C4-2B (cell line): ENCODE measurements at regions not wholly inside any gene's neighbourhood (a gene's known extent, or its start where the extent isn't known, plus 50 kb on each side); places are given as distances from the start of the nearest gene placed in this dataset.
"Not testable (repeated sequence)": the region's sequence is repeated elsewhere in the genome, so short reads cannot be mapped to it uniquely, and the experiment has no call there.

Source experiments
- ZFX ChIP-seq: fragments of 450-650 bp; IDR thresholded peaks from 2 replicates; pipeline ENCODE4 v1.6.1; 2017
- TF ChIP-seq, protein P1 (sequence below): fragments of 450-650 bp; conservative IDR thresholded peaks from 2 replicates; pipeline ENCODE4 v1.5.1; 2017; ENCODE audit warnings: mild to moderate bottlenecking

GRCh38 chr1:104337927-104338326 is 588.2 kb downstream of the AMY1C start:
- TF ChIP-seq, protein P1, sequence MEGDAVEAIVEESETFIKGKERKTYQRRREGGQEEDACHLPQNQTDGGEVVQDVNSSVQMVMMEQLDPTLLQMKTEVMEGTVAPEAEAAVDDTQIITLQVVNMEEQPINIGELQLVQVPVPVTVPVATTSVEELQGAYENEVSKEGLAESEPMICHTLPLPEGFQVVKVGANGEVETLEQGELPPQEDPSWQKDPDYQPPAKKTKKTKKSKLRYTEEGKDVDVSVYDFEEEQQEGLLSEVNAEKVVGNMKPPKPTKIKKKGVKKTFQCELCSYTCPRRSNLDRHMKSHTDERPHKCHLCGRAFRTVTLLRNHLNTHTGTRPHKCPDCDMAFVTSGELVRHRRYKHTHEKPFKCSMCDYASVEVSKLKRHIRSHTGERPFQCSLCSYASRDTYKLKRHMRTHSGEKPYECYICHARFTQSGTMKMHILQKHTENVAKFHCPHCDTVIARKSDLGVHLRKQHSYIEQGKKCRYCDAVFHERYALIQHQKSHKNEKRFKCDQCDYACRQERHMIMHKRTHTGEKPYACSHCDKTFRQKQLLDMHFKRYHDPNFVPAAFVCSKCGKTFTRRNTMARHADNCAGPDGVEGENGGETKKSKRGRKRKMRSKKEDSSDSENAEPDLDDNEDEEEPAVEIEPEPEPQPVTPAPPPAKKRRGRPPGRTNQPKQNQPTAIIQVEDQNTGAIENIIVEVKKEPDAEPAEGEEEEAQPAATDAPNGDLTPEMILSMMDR, result not testable (repeated sequence)
- TF ChIP-seq ZFX, result not testable (repeated sequence)
